OCI-LY1 (cell line): ENCODE measurements at regions not wholly inside any gene's neighbourhood (a gene's known extent, or its start where the extent isn't known, plus 50 kb on each side); places are given as distances from the start of the nearest gene placed in this dataset.

ENCODE experiments used
- CTCF ChIP-seq: fragments of 200-600 bp; sonication (generic), shearing (Covaris generic); IDR thresholded peaks from 2 replicates; pipeline ENCODE4 v1.5.1; 2017; ENCODE audit warnings: mild to moderate bottlenecking, antibody characterized with exemption, low read length, moderate library complexity, mixed read lengths
- EZH2 ChIP-seq: fragments of 200-600 bp; sonication (generic), shearing (Covaris generic); IDR thresholded peaks from 2 replicates; pipeline ENCODE4 v1.8.0; 2017; ENCODE audit warnings: borderline replicate concordance, mixed run types, mild to moderate bottlenecking, antibody characterized with exemption, low read length, moderate library complexity, mixed read lengths

- TF ChIP-seq CTCF = no peak
- TF ChIP-seq EZH2 = no peak
Observed at GRCh38 chr9:135017899-135018298, 69.6 kb upstream of the OLFM1 start.
